HCEC 1CT (cell line): ENCODE measurements at regions not wholly inside any gene's neighbourhood (a gene's known extent, or its start where the extent isn't known, plus 50 kb on each side); places are given as distances from the start of the nearest gene placed in this dataset.
A peak's percentile ranks its signal among the peaks of the same experiment; 100 is the strongest.

Experiments
- DNase-seq: peaks from one replicate; pipeline ENCODE4 v3.0.0-alpha.2; 2017

DNA sequence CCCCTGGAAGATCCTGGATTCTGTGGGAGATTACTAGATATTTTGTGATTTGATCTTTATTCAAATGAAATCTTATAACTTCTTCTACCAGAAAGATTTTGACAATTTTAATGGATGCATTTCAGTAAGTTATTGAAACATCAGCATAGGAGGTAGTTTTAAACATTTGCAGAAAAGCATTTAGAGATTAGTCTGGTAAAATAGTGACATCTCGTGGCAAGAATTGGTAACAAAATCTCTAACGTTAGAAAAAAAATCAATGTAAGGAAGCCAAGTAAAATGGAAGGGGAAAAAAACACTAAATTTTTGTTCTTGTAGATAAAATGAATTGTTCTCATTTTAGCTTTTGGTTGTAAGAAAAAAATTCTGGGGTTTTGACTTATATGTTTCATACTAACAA lies 73.3 kb downstream of the TASL start:
- peak; percentile 2 for DNase-seq

DNA sequence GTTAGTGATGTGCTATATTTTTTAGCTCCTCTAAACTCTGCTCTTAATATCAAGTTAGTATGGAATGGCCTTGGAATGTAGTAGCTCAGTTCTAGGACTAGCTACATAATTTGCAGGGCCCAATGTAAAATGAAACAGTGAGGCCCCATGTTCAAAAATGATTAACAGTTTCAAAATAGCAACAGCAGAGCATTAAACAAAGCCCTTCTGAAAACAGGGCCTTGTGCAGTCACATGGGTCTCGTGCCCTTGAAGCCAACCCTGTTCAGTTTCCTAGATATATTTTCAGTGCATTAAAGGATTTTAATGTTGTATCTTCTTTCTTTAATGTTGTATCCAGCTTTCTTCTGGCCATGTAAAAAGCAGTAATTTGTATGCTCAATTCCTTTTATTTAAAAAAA lies 82.1 kb downstream of the TASL start:
- no peak for DNase-seq

- no peak for DNase-seq
These were observed 84.2 kb downstream of the TASL start for GRCh38 chrX:30493348-30493747.

DNA sequence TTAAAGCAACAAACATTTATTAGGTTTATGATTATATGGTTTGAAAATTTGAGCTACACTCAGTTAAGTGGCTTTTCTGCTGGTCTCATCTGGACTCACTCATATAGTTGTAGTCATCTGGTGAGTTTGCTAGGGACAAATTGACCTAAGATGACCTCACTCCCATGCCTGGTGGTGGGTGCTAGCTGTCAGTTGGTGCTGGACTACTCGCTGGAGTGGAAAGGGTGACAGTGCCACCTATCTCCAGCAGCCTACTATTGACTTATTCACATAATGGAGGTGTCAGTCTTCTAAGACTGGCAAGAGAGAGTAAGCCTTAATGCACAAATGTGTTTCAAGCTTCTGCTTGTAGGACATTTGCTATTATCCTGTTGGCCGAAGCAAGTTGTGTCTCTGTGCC lies 88.2 kb downstream of the TASL start:
- peak; percentile 1 for DNase-seq

- DNase-seq: peak; percentile 29
These were observed 89.5 kb downstream of the TASL start for GRCh38 chrX:30488092-30488491.

GRCh38 chrX:30483996-30484395 lies 93.6 kb downstream of the TASL start:
- no peak for DNase-seq

- no peak for DNase-seq
These were observed 109.1 kb downstream of the TASL start for GRCh38 chrX:30468471-30468870.
